ENCODE measurements at regions not wholly inside any gene's neighbourhood (a gene's known extent, or its start where the extent isn't known, plus 50 kb on each side); places are given as distances from the start of the nearest gene placed in this dataset.

DNA sequence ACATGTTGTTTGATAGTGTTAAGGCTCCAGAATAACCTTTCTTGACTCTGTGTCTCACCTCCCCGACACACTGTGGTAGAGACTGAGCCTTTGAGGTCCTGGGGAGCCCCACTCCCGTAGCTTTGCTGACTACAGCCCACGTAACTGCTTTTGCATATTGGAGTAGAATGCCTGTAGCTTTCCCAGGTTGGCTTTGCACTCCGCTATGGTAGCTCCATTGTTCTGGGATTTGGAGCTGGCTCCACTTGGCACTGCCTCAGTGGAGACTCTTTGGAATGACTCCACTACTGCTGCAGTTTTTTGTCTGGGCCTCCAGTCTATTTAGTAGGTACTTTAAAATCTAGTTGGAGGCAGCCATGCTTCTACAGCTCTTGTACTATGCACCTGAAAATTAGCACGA lies 56.2 kb upstream of the ANXA1 start:
- Histone ChIP-seq H3K36me3 (no peaks in the 10 kb centered on the region), H3K4me1 (ENCODE audit: control insufficient read depth in 1 of 2, low read depth in 2 of 2) (peaks cover 5 to 15% of the 10 kb centered on the region in 2 donors), H3K4me3 (no peak overlapping the region), H3K9me3 (no peaks in the 10 kb centered on the region), H3K27ac (no peak overlapping the region), H3K27me3 (replicated peaks; ENCODE audit: insufficient read depth) (no peaks in the 10 kb centered on the region)
- TF ChIP-seq, protein P1, sequence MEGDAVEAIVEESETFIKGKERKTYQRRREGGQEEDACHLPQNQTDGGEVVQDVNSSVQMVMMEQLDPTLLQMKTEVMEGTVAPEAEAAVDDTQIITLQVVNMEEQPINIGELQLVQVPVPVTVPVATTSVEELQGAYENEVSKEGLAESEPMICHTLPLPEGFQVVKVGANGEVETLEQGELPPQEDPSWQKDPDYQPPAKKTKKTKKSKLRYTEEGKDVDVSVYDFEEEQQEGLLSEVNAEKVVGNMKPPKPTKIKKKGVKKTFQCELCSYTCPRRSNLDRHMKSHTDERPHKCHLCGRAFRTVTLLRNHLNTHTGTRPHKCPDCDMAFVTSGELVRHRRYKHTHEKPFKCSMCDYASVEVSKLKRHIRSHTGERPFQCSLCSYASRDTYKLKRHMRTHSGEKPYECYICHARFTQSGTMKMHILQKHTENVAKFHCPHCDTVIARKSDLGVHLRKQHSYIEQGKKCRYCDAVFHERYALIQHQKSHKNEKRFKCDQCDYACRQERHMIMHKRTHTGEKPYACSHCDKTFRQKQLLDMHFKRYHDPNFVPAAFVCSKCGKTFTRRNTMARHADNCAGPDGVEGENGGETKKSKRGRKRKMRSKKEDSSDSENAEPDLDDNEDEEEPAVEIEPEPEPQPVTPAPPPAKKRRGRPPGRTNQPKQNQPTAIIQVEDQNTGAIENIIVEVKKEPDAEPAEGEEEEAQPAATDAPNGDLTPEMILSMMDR (IDR thresholded peaks at IDR 0.05): no peak
- ATAC-seq (ENCODE audit: insufficient number of reproducible peaks, low FRiP score, low read depth) (no peak), DNase-seq (ENCODE audit: low spot score) (no peak)

- TF ChIP-seq, protein P1 (IDR thresholded peaks at IDR 0.05): no peak
- ATAC-seq (ENCODE audit: insufficient number of reproducible peaks, low FRiP score, low read depth): no peak
- Histone ChIP-seq H3K27ac (peak overlapping the region in 1 of 2 donors; percentile 47), H3K36me3 (no peaks in the 10 kb centered on the region), H3K4me3 (peak overlapping the region; percentile 67), H3K27me3 (replicated peaks; ENCODE audit: insufficient read depth) (no peaks in the 10 kb centered on the region), H3K4me1 (ENCODE audit: control insufficient read depth in 1 of 2, low read depth in 2 of 2) (peaks cover 5 to 15% of the 10 kb centered on the region in 2 donors), H3K9me3 (no peaks in the 10 kb centered on the region)
- no peak for DNase-seq (ENCODE audit: low spot score)
Observed at GRCh38 chr9:73093740-73094379, 57.8 kb upstream of the ANXA1 start.

DNA sequence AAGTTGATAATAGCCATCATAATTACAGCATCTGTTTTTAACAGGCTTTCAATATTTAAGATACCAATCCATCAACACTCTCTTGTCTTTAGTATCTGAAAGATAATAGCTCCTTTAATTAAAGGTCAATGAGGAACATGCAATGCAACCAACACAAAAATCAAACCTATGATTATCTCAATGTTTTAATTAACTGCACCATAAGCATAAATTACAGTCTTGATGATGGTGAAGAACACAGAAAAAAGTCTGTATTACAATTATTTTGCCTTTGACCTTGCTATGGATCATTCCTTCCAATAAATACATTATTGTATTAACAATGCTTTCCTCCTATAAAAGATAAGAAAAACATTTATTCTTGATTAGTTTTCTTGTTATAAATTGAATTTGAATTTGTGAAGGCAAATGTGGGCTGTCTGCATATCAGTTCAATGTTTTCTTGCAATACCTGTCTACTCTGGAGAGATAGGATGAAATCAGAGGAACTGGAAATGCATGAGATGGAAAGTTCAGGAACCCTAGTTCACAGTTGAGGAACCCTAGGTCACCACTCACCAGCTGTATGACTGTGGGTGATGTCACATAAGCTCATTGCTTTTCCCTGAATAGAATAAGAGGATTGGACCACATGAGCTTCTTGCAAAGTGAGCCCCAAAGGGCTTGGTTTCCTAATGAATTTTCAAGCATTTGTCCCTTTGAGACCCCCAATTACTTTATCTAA lies 58.5 kb upstream of the ANXA1 start:
- no peak for ATAC-seq (ENCODE audit: insufficient number of reproducible peaks, low FRiP score, low read depth)
- no peaks in the 10 kb centered on the region for H3K9me3 ChIP-seq
- no peaks in the 10 kb centered on the region for H3K36me3 ChIP-seq
- TF ChIP-seq, protein P1 (IDR thresholded peaks at IDR 0.05): no peak
- H3K4me3 ChIP-seq: peak overlapping the region; percentile 67
- DNase-seq (ENCODE audit: low spot score): no peak
- H3K27me3 ChIP-seq (replicated peaks; ENCODE audit: insufficient read depth): no peaks in the 10 kb centered on the region
- H3K27ac ChIP-seq: peak overlapping the region in 1 of 2 donors; percentile 47
- peaks cover 5 to 15% of the 10 kb centered on the region in 2 donors for H3K4me1 ChIP-seq (ENCODE audit: control insufficient read depth in 1 of 2, low read depth in 2 of 2)

DNA sequence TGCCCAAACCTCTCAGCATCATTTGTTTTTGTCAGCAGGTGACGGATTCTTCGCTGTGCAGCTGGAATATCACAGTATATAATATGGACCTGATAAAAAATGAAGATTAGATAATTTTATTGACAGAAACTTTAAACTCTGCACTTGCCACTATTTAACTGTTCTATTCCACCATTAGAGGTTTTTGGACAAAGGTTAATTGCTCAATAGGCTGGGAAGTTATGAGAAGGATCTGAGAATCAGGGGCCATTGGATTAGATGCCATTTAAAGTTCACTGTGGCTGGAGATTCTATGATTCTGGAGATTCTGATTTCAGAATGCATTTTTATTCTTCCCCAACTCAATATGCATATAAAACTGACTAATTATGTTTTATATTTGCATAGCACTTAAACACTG lies 59.8 kb upstream of the ANXA1 start:
- Histone ChIP-seq H3K27me3 (replicated peaks; ENCODE audit: insufficient read depth) (no peaks in the 10 kb centered on the region), H3K4me1 (ENCODE audit: control insufficient read depth in 1 of 2, low read depth in 2 of 2) (peaks cover 5 to 15% of the 10 kb centered on the region in 2 donors), H3K36me3 (no peaks in the 10 kb centered on the region), H3K27ac (no peak overlapping the region), H3K4me3 (no peak overlapping the region), H3K9me3 (no peaks in the 10 kb centered on the region)
- DNase-seq (ENCODE audit: low spot score) (no peak), ATAC-seq (ENCODE audit: insufficient number of reproducible peaks, low FRiP score, low read depth) (no peak)
- TF ChIP-seq, protein P1 (IDR thresholded peaks at IDR 0.05): no peak

- TF ChIP-seq, protein P1 (IDR thresholded peaks at IDR 0.05): no peak
- Histone ChIP-seq H3K9me3 (no peaks in the 10 kb centered on the region), H3K4me3 (no peak overlapping the region), H3K27ac (no peak overlapping the region), H3K27me3 (replicated peaks; ENCODE audit: insufficient read depth) (no peaks in the 10 kb centered on the region), H3K36me3 (no peaks in the 10 kb centered on the region), H3K4me1 (ENCODE audit: control insufficient read depth in 1 of 2, low read depth in 2 of 2) (peaks cover 5 to 15% of the 10 kb centered on the region in 2 donors)
- DNase-seq (ENCODE audit: low spot score) (no peak), ATAC-seq (ENCODE audit: insufficient number of reproducible peaks, low FRiP score, low read depth) (no peak)
Observed at GRCh38 chr9:73090214-73090613, 61.5 kb upstream of the ANXA1 start.

Measured in thoracic aorta (tissue), 2 donors.